ENCODE measurements at regions not wholly inside any gene's neighbourhood (a gene's known extent, or its start where the extent isn't known, plus 50 kb on each side); places are given as distances from the start of the nearest gene placed in this dataset.
"Not testable (repeated sequence)": the region's sequence is repeated elsewhere in the genome, so short reads cannot be mapped to it uniquely, and the experiment has no call there.

DNA sequence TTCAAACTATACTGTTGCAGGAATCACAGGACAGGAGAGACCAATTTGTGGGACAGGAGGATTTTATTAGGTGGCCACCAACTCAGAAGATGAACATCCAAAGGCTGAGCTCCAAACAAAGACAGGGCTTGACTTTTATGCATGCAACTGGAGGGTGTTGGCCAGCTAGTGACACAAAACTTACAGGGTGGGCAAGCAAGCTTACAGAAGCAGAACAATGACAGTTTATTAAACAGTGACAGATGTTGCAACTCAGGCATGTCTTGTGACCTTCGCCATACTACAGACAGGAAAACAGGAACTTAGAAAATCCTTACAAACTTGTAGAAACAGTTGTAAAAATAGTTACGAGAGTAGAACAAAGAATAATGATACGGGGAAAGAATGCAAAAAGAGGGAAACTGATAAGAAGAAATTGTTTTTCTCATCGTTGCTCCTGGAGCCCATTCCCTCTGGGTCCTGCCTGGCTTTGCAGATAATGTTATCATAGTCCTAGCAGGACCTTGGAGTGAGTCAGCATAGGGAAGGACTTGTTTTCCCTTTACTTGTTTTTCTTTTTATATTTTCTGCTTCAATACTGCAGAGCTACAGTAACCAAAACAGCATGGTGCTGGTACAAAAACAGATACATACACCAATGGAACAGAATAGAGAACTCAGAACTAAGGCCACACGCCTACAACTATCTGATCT is 2083.0 kb upstream of the ACO1 start:
- Histone ChIP-seq H3K4me3 (ENCODE audit: insufficient read length, low read depth) (no peak overlapping the region), H3K9ac (ENCODE audit: insufficient read length, low read depth) (no peak overlapping the region), H3K4me1 (ENCODE audit: insufficient read depth, insufficient read length) (no peaks in the 10 kb centered on the region), H3K36me3 (ENCODE audit: insufficient read depth, insufficient read length, low read length) (no peaks in the 10 kb centered on the region), H3K27me3 (ENCODE audit: insufficient read depth, insufficient read length) (no peaks in the 10 kb centered on the region), H3K9me3 (ENCODE audit: insufficient read depth, low read length) (peaks cover 8% of the 10 kb centered on the region; the same call in 1 of the 2 replicates)
- no peak for DNase-seq (ENCODE audit: low read depth, low spot score)
- TF ChIP-seq SUZ12 (IDR thresholded peaks at IDR 0.05; ENCODE audit: extremely low read depth, insufficient read depth, insufficient read length) (no peak), YY1 (IDR thresholded peaks at IDR 0.05; ENCODE audit: insufficient read depth, insufficient read length) (no peak), ZNF274 (IDR thresholded peaks at IDR 0.05; ENCODE audit: low read depth, low read length) (no peak)

GRCh38 chr9:30310711-30311110 is 2073.7 kb upstream of the ACO1 start:
- TF ChIP-seq YY1 (IDR thresholded peaks at IDR 0.05; ENCODE audit: insufficient read depth, insufficient read length) (no peak), SUZ12 (IDR thresholded peaks at IDR 0.05; ENCODE audit: extremely low read depth, insufficient read depth, insufficient read length) (no peak), ZNF274 (IDR thresholded peaks at IDR 0.05; ENCODE audit: low read depth, low read length) (no peak)

GRCh38 chr9:30329431-30329830 is 2055.0 kb upstream of the ACO1 start:
- DNase-seq (ENCODE audit: low read depth, low spot score): no peak
- no peaks in the 10 kb centered on the region for H3K4me1 ChIP-seq (ENCODE audit: insufficient read depth, insufficient read length)
- no peak for TF ChIP-seq SUZ12 (IDR thresholded peaks at IDR 0.05; ENCODE audit: extremely low read depth, insufficient read depth, insufficient read length)
- TF ChIP-seq YY1 (IDR thresholded peaks at IDR 0.05; ENCODE audit: insufficient read depth, insufficient read length): no peak
- no peak for TF ChIP-seq ZNF274 (IDR thresholded peaks at IDR 0.05; ENCODE audit: low read depth, low read length)
- no peaks in the 10 kb centered on the region for H3K27me3 ChIP-seq (ENCODE audit: insufficient read depth, insufficient read length)
- no peaks in the 10 kb centered on the region for H3K9me3 ChIP-seq (ENCODE audit: insufficient read depth, low read length)
- H3K4me3 ChIP-seq (ENCODE audit: insufficient read length, low read depth): no peak overlapping the region
- H3K36me3 ChIP-seq (ENCODE audit: insufficient read depth, insufficient read length, low read length): no peaks in the 10 kb centered on the region
- no peak overlapping the region for H3K9ac ChIP-seq (ENCODE audit: insufficient read length, low read depth)

More at GRCh38 chr9:30310711-30311110, 2073.7 kb upstream of the ACO1 start:
- Histone ChIP-seq H3K4me1 (ENCODE audit: insufficient read depth, insufficient read length) (no peaks in the 10 kb centered on the region), H3K9ac (ENCODE audit: insufficient read length, low read depth) (no peak overlapping the region), H3K9me3 (ENCODE audit: insufficient read depth, low read length) (no peaks in the 10 kb centered on the region), H3K27me3 (ENCODE audit: insufficient read depth, insufficient read length) (no peaks in the 10 kb centered on the region), H3K4me3 (ENCODE audit: insufficient read length, low read depth) (no peak overlapping the region), H3K36me3 (ENCODE audit: insufficient read depth, insufficient read length, low read length) (no peaks in the 10 kb centered on the region)
- DNase-seq (ENCODE audit: low read depth, low spot score): no peak

GRCh38 chr9:30348904-30349303 is 2035.5 kb upstream of the ACO1 start:
- Histone ChIP-seq H3K27me3 (ENCODE audit: insufficient read depth, insufficient read length) (no peaks in the 10 kb centered on the region), H3K4me1 (ENCODE audit: insufficient read depth, insufficient read length) (no peaks in the 10 kb centered on the region), H3K9me3 (ENCODE audit: insufficient read depth, low read length) (no peaks in the 10 kb centered on the region; the same call in 1 of the 2 replicates), H3K9ac (ENCODE audit: insufficient read length, low read depth) (no peak overlapping the region), H3K4me3 (ENCODE audit: insufficient read length, low read depth) (no peak overlapping the region), H3K36me3 (ENCODE audit: insufficient read depth, insufficient read length, low read length) (no peaks in the 10 kb centered on the region)
- TF ChIP-seq SUZ12 (IDR thresholded peaks at IDR 0.05; ENCODE audit: extremely low read depth, insufficient read depth, insufficient read length): no peak
- no peak for TF ChIP-seq YY1 (IDR thresholded peaks at IDR 0.05; ENCODE audit: insufficient read depth, insufficient read length)
- no peak for TF ChIP-seq ZNF274 (IDR thresholded peaks at IDR 0.05; ENCODE audit: low read depth, low read length)
- no peak for DNase-seq (ENCODE audit: low read depth, low spot score)

DNA sequence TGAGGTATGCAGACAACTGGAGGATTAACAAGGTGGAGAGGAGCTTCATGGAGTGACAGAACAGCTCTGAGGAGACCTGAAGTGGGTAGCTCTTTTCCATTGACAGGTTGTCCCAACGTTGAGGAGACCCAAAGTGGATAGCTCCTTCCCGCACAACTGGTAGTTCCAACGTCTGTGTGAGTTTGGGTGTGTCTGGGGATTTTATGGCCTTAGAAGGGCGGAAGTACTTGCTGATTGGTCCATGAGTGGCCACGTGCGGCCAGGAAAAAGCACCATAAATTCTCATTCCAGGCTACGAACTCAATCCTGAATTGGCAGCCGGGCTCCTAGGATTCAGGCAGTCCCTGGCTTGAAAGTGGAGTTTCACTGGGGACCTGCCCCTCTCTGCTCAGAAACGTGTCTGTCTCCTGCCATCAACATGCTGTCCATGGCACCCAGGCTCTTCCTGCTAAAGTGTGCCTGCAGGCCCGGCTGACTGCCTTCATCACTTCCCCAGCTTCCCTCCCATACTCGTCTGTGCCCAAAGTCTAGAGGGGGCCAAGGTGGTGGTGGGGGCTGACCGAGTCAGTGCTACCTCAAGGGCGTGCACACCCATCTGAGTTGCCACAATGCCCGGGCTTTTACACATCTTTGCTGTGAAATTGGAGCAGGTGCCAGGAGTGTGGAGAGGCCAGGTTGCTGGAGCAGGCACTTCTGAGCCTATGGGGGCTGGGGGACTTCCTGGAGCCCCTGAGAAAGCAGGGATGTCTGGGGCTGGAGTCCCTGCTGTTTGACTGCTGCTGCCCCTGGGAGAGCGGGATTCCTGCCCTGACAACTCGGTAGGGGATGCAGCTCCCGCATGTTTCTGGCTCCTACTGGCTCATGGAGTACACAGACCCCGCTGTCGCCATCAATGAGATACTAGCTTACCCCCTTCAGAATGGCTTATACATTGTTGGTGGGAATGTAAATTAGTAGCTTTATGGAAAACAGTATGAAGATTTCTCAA is 2034.6 kb upstream of the ACO1 start:
- H3K4me3 ChIP-seq (ENCODE audit: insufficient read length, low read depth): no peak overlapping the region
- no peaks in the 10 kb centered on the region for H3K4me1 ChIP-seq (ENCODE audit: insufficient read depth, insufficient read length)
- no peak overlapping the region for H3K9ac ChIP-seq (ENCODE audit: insufficient read length, low read depth)
- no peak for DNase-seq (ENCODE audit: low read depth, low spot score)
- no peaks in the 10 kb centered on the region for H3K36me3 ChIP-seq (ENCODE audit: insufficient read depth, insufficient read length, low read length)
- TF ChIP-seq YY1 (IDR thresholded peaks at IDR 0.05; ENCODE audit: insufficient read depth, insufficient read length): no peak
- no peak for TF ChIP-seq SUZ12 (IDR thresholded peaks at IDR 0.05; ENCODE audit: extremely low read depth, insufficient read depth, insufficient read length)
- no peak for TF ChIP-seq ZNF274 (IDR thresholded peaks at IDR 0.05; ENCODE audit: low read depth, low read length)
- H3K27me3 ChIP-seq (ENCODE audit: insufficient read depth, insufficient read length): no peaks in the 10 kb centered on the region
- no peaks in the 10 kb centered on the region; the same call in 1 of the 2 replicates for H3K9me3 ChIP-seq (ENCODE audit: insufficient read depth, low read length)

GRCh38 chr9:30356221-30356620 is 2028.2 kb upstream of the ACO1 start:
- no peaks in the 10 kb centered on the region for H3K9me3 ChIP-seq (ENCODE audit: insufficient read depth, low read length)
- H3K27me3 ChIP-seq (ENCODE audit: insufficient read depth, insufficient read length): no peaks in the 10 kb centered on the region
- no peak for TF ChIP-seq YY1 (IDR thresholded peaks at IDR 0.05; ENCODE audit: insufficient read depth, insufficient read length)
- TF ChIP-seq ZNF274 (IDR thresholded peaks at IDR 0.05; ENCODE audit: low read depth, low read length): no peak
- TF ChIP-seq SUZ12 (IDR thresholded peaks at IDR 0.05; ENCODE audit: extremely low read depth, insufficient read depth, insufficient read length): no peak
- no peak overlapping the region for H3K4me3 ChIP-seq (ENCODE audit: insufficient read length, low read depth)
- H3K4me1 ChIP-seq (ENCODE audit: insufficient read depth, insufficient read length): no peaks in the 10 kb centered on the region
- no peak overlapping the region for H3K9ac ChIP-seq (ENCODE audit: insufficient read length, low read depth)
- no peak for DNase-seq (ENCODE audit: low read depth, low spot score)
- no peaks in the 10 kb centered on the region for H3K36me3 ChIP-seq (ENCODE audit: insufficient read depth, insufficient read length, low read length)

GRCh38 chr9:30362373-30362772 is 2022.1 kb upstream of the ACO1 start:
- Histone ChIP-seq H3K36me3 (ENCODE audit: insufficient read depth, insufficient read length, low read length) (no peaks in the 10 kb centered on the region), H3K4me3 (ENCODE audit: insufficient read length, low read depth) (no peak overlapping the region), H3K9ac (ENCODE audit: insufficient read length, low read depth) (no peak overlapping the region), H3K9me3 (ENCODE audit: insufficient read depth, low read length) (no peaks in the 10 kb centered on the region), H3K27me3 (ENCODE audit: insufficient read depth, insufficient read length) (no peaks in the 10 kb centered on the region), H3K4me1 (ENCODE audit: insufficient read depth, insufficient read length) (no peaks in the 10 kb centered on the region)
- TF ChIP-seq ZNF274 (IDR thresholded peaks at IDR 0.05; ENCODE audit: low read depth, low read length) (no peak), SUZ12 (IDR thresholded peaks at IDR 0.05; ENCODE audit: extremely low read depth, insufficient read depth, insufficient read length) (no peak), YY1 (IDR thresholded peaks at IDR 0.05; ENCODE audit: insufficient read depth, insufficient read length) (no peak)
- peak; percentile 5 for DNase-seq (ENCODE audit: low read depth, low spot score)

GRCh38 chr9:30366140-30366539 is 2018.3 kb upstream of the ACO1 start:
- not testable (repeated sequence) for H3K27me3 ChIP-seq (ENCODE audit: insufficient read depth, insufficient read length); H3K9me3 ChIP-seq (ENCODE audit: insufficient read depth, low read length); H3K36me3 ChIP-seq (ENCODE audit: insufficient read depth, insufficient read length, low read length); H3K4me3 ChIP-seq (ENCODE audit: insufficient read length, low read depth); H3K4me1 ChIP-seq (ENCODE audit: insufficient read depth, insufficient read length); DNase-seq (ENCODE audit: low read depth, low spot score); H3K9ac ChIP-seq (ENCODE audit: insufficient read length, low read depth)

Data from NT2/D1 (cell line).